GM19467 (cell line): ENCODE measurements at regions not wholly inside any gene's neighbourhood (a gene's known extent, or its start where the extent isn't known, plus 50 kb on each side); places are given as distances from the start of the nearest gene placed in this dataset.

Experiments used
- ATAC-seq: cut with Tn5 transposase; IDR thresholded peaks from one replicate; pipeline ENCODE4 v1.9.1; 2021; ENCODE audit warnings: mild to moderate bottlenecking, moderate library complexity; ENCODE audit not compliant: unreplicated experiment

GRCh38 chr12:67112586-67112985, 156.6 kb upstream of the CAND1 start:
- no peak for ATAC-seq

- no peak for ATAC-seq
Observed at GRCh38 chr12:67116134-67116533, 153.0 kb upstream of the CAND1 start.

GRCh38 chr12:67122584-67122983, 146.6 kb upstream of the CAND1 start:
- ATAC-seq, result no peak

- no peak for ATAC-seq
Observed at GRCh38 chr12:67137256-67137655, 131.9 kb upstream of the CAND1 start.

- ATAC-seq, result no peak
Observed at GRCh38 chr12:67141296-67142018, 127.7 kb upstream of the CAND1 start.

GRCh38 chr12:67145692-67146091, 123.5 kb upstream of the CAND1 start:
- ATAC-seq, result no peak

GRCh38 chr12:67147030-67147429, 122.1 kb upstream of the CAND1 start:
- no peak for ATAC-seq

- ATAC-seq, result no peak
Observed at GRCh38 chr12:67147447-67147846, 121.7 kb upstream of the CAND1 start.

GRCh38 chr12:67148265-67148664, 120.9 kb upstream of the CAND1 start:
- no peak for ATAC-seq

- no peak for ATAC-seq
Observed at GRCh38 chr12:67151886-67152285, 117.3 kb upstream of the CAND1 start.

GRCh38 chr12:67152451-67152850, 116.7 kb upstream of the CAND1 start:
- ATAC-seq, result no peak

GRCh38 chr12:67154901-67155300, 114.3 kb upstream of the CAND1 start:
- ATAC-seq, result no peak

- ATAC-seq, result no peak
Observed at GRCh38 chr12:67155863-67156262, 113.3 kb upstream of the CAND1 start.

- ATAC-seq, result no peak
Observed at GRCh38 chr12:67161322-67161918, 107.7 kb upstream of the CAND1 start.

GRCh38 chr12:67173258-67173657, 95.9 kb upstream of the CAND1 start:
- ATAC-seq, result no peak

GRCh38 chr12:67182551-67182950, 86.6 kb upstream of the CAND1 start:
- no peak for ATAC-seq

GRCh38 chr12:67193704-67194103, 75.5 kb upstream of the CAND1 start:
- ATAC-seq, result no peak

GRCh38 chr12:67200386-67200785, 68.8 kb upstream of the CAND1 start:
- no peak for ATAC-seq

- ATAC-seq, result peak; percentile 32
Observed at GRCh38 chr12:67202011-67202677, 67.0 kb upstream of the CAND1 start.

GRCh38 chr12:67202678-67203012, 66.5 kb upstream of the CAND1 start:
- peak; percentile 79 for ATAC-seq

- no peak for ATAC-seq
Observed at GRCh38 chr12:67208281-67209067, 60.7 kb upstream of the CAND1 start.

GRCh38 chr12:67211029-67211428, 58.1 kb upstream of the CAND1 start:
- ATAC-seq, result no peak
